ENCODE measurements at regions not wholly inside any gene's neighbourhood (a gene's known extent, or its start where the extent isn't known, plus 50 kb on each side); places are given as distances from the start of the nearest gene placed in this dataset.

DNA sequence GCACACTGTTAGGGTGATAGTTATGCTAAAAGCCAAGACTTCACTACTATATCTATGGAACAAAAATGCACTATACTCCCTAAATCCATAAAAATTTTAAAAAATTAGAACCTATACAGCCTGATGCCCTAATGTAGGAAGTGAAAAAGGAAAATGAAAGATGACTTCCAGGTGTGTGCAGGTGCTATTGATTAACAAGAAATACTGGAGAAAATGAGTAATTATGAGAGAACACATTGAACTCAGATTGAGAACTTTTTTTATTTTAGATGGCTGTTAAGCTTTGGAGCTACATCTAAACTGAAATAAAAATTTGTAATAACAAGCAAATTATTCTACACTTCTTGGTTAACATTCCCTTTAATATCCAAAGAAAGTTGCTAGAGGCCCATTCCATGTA, 1015.7 kb downstream of the PCDH9 start:
- TF ChIP-seq POLR2AphosphoS5 (IDR thresholded peaks at IDR 0.05; ENCODE audit: borderline replicate concordance, low read depth, low read length) (no peak), EZH2 (IDR thresholded peaks at IDR 0.05) (no peak), FOXP2 (optimal IDR thresholded peaks at IDR 0.05; ENCODE audit: control extremely low read depth, extremely low read length, insufficient read depth) (no peak)
